ENCODE measurements at regions not wholly inside any gene's neighbourhood (a gene's known extent, or its start where the extent isn't known, plus 50 kb on each side); places are given as distances from the start of the nearest gene placed in this dataset.
"Not testable (repeated sequence)": the region's sequence is repeated elsewhere in the genome, so short reads cannot be mapped to it uniquely, and the experiment has no call there.

GRCh38 chr1:190679044-190679443 lies 201.4 kb upstream of the BRINP3 start:
- TF ChIP-seq POLR2A (IDR thresholded peaks at IDR 0.05) = no peak
- Histone ChIP-seq H3K4me3 (no peak overlapping the region), H3K9me3 (no peaks in the 10 kb centered on the region), H3K36me3 (no peaks in the 10 kb centered on the region), H3K4me1 (no peaks in the 10 kb centered on the region), H3K27me3 (no peaks in the 10 kb centered on the region), H3K27ac (no peak overlapping the region)
- no peak for DNase-seq (ENCODE audit: extremely low spot score in 2 of 2)
- intact Hi-C loops (cut with DNase I) = no loop called here

- Histone ChIP-seq H3K4me3 (no peak overlapping the region), H3K27ac (no peak overlapping the region), H3K4me1 (no peaks in the 10 kb centered on the region), H3K9me3 (no peaks in the 10 kb centered on the region), H3K27me3 (no peaks in the 10 kb centered on the region), H3K36me3 (no peaks in the 10 kb centered on the region)
- DNase-seq (ENCODE audit: extremely low spot score in 2 of 2) = no peak
- TF ChIP-seq CTCF (IDR thresholded peaks at IDR 0.05) = no peak
- TF ChIP-seq POLR2AphosphoS5 (IDR thresholded peaks at IDR 0.05; ENCODE audit: insufficient read depth in 1 of 2, low read depth in 1 of 2) = no peak
- TF ChIP-seq POLR2A (IDR thresholded peaks at IDR 0.05) = no peak
- intact Hi-C loops (cut with DNase I) = no loop called here
These were observed 201.8 kb upstream of the BRINP3 start for GRCh38 chr1:190679454-190679853.

- no peaks in the 10 kb centered on the region for H3K27me3 ChIP-seq
- H3K4me1 ChIP-seq = no peaks in the 10 kb centered on the region
- DNase-seq (ENCODE audit: extremely low spot score in 2 of 2) = no peak
- H3K9me3 ChIP-seq = no peaks in the 10 kb centered on the region
- H3K27ac ChIP-seq = no peak overlapping the region
- H3K36me3 ChIP-seq = no peaks in the 10 kb centered on the region
- no peak for TF ChIP-seq POLR2AphosphoS5 (IDR thresholded peaks at IDR 0.05; ENCODE audit: insufficient read depth in 1 of 2, low read depth in 1 of 2)
- TF ChIP-seq POLR2A (IDR thresholded peaks at IDR 0.05) = no peak
- no peak for TF ChIP-seq CTCF (IDR thresholded peaks at IDR 0.05)
- H3K4me3 ChIP-seq = no peak overlapping the region
- intact Hi-C loops (cut with DNase I) = no loop called here
These were observed 202.3 kb upstream of the BRINP3 start for GRCh38 chr1:190679983-190680382.

GRCh38 chr1:190685676-190686075 lies 208.0 kb upstream of the BRINP3 start:
- intact Hi-C loops (cut with DNase I) = no loop called here
- H3K4me3 ChIP-seq = no peak overlapping the region

GRCh38 chr1:190688096-190688495 lies 210.4 kb upstream of the BRINP3 start:
- Histone ChIP-seq H3K4me3 (no peak overlapping the region), H3K27me3 (no peaks in the 10 kb centered on the region), H3K36me3 (no peaks in the 10 kb centered on the region), H3K4me1 (no peaks in the 10 kb centered on the region), H3K27ac (no peak overlapping the region), H3K9me3 (no peaks in the 10 kb centered on the region)
- intact Hi-C loops (cut with DNase I) = no loop called here
- no peak for DNase-seq (ENCODE audit: extremely low spot score in 2 of 2)
- TF ChIP-seq POLR2A (IDR thresholded peaks at IDR 0.05) = no peak
- TF ChIP-seq POLR2AphosphoS5 (IDR thresholded peaks at IDR 0.05; ENCODE audit: insufficient read depth in 1 of 2, low read depth in 1 of 2) = no peak

More at GRCh38 chr1:190685676-190686075, 208.0 kb upstream of the BRINP3 start:
- Histone ChIP-seq H3K27me3 (no peaks in the 10 kb centered on the region), H3K9me3 (no peaks in the 10 kb centered on the region), H3K27ac (no peak overlapping the region), H3K36me3 (no peaks in the 10 kb centered on the region), H3K4me1 (no peaks in the 10 kb centered on the region)
- TF ChIP-seq POLR2AphosphoS5 (IDR thresholded peaks at IDR 0.05; ENCODE audit: insufficient read depth in 1 of 2, low read depth in 1 of 2) (no peak), CTCF (IDR thresholded peaks at IDR 0.05) (no peak), POLR2A (IDR thresholded peaks at IDR 0.05) (no peak)
- DNase-seq (ENCODE audit: extremely low spot score in 2 of 2) = no peak

- H3K27me3 ChIP-seq; H3K4me3 ChIP-seq; intact Hi-C loops (cut with DNase I); H3K4me1 ChIP-seq; H3K36me3 ChIP-seq; DNase-seq (ENCODE audit: extremely low spot score in 2 of 2); H3K9me3 ChIP-seq; H3K27ac ChIP-seq: not testable (repeated sequence)
These were observed 220.8 kb upstream of the BRINP3 start for GRCh38 chr1:190698488-190698887.

GRCh38 chr1:190699165-190699564 lies 221.5 kb upstream of the BRINP3 start:
- H3K4me3 ChIP-seq = no peak overlapping the region
- H3K4me1 ChIP-seq = no peaks in the 10 kb centered on the region
- no peak overlapping the region for H3K27ac ChIP-seq
- TF ChIP-seq POLR2A (IDR thresholded peaks at IDR 0.05) (no peak), CTCF (IDR thresholded peaks at IDR 0.05) (no peak), POLR2AphosphoS5 (IDR thresholded peaks at IDR 0.05; ENCODE audit: insufficient read depth in 1 of 2, low read depth in 1 of 2) (no peak)
- DNase-seq (ENCODE audit: extremely low spot score in 2 of 2) = no peak
- H3K36me3 ChIP-seq = no peaks in the 10 kb centered on the region
- no peaks in the 10 kb centered on the region for H3K27me3 ChIP-seq
- no peaks in the 10 kb centered on the region for H3K9me3 ChIP-seq
- intact Hi-C loops (cut with DNase I) = no loop called here

Data from vagina (tissue), 2 donors.